HG03045 (cell line): ENCODE measurements at regions not wholly inside any gene's neighbourhood (a gene's known extent, or its start where the extent isn't known, plus 50 kb on each side); places are given as distances from the start of the nearest gene placed in this dataset.

Source experiments
- ATAC-seq: cut with Tn5 transposase; IDR thresholded peaks from one replicate; pipeline ENCODE4 v1.9.1; 2021; ENCODE audit warnings: mild to moderate bottlenecking, moderate library complexity; ENCODE audit not compliant: unreplicated experiment

DNA sequence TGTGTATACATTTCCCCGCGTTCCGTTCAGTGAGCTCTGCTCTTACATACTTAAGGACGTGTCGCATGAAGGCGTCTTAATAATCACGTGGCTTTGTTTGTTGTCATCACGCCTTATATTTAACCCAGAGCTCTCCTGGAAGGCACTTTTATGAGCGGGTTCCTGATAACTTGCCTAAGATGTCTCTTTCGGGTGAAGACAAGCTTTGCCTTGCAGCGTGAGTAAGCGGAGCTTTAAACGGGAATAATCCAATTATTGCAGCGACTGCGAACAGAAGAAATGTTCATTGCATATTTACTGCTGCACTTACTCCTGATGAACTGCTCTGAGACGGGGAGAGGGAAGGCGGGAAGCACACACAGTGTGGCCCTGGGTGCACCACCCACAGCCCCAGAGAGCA, 1128.2 kb downstream of the BRD1 start:
- ATAC-seq, result no peak

DNA sequence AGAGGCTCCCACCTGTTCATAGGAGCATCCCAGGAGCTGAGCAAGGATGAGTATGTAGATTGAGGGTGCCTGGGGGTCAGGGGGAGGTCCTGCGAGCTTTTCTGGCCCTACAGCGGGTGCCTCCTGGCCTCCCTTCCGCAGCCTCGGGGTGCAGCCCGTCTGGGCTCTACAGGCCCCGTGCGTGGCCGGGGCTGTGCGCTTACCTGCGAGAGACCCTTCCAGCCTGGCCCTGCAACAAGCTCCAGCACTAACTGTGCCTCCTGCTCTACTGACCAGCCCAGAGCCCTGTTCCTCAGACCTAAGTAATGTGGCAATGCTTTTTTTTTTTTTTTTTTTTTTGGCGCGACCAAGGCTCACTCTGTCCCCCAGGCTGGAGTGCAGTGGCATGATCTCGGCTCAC, 1129.1 kb downstream of the BRD1 start:
- ATAC-seq, result no peak

DNA sequence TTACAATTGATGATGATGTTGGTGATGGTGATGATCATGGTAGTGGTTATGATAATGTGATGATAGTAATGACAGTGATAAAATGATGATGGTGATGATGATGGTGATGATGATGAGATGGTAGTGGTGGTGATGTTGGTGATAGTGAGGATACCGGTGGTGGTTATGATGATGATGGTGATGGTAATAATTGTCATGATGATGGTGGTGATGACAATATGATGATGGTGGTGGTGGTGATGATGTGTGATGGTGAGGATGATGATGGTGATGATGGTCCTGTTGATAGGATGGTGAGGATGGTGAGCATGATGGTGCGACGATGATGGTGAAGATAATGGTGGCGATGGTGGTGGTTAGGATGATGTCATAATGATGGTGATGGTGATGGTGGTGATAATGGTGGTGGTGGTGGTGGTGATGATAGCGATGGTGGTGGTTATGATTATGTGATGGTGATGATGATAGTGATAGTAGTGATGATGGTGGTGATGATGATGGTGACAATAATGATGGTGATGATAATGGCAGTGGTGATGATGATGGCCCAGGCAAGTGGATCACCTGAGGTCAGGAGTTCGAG, 1129.9 kb downstream of the BRD1 start:
- ATAC-seq, result no peak

DNA sequence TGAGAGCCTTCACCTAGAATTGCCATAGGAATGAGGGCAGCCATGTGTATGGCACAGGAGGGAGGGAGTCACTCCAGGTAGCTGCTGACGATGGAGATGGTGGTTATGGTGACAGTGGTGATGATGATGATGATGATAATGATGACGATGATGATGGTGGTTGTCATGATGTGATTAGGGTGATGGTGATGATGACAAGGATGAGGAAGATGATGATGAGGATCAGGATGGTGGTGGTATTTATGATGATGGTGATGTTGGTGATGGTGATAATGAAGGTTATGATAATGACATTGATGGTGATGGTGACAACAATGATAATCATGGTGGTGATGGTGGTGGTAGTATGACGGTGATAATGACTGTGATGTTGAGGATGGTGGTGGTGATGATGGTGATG, 1130.5 kb downstream of the BRD1 start:
- ATAC-seq, result no peak

DNA sequence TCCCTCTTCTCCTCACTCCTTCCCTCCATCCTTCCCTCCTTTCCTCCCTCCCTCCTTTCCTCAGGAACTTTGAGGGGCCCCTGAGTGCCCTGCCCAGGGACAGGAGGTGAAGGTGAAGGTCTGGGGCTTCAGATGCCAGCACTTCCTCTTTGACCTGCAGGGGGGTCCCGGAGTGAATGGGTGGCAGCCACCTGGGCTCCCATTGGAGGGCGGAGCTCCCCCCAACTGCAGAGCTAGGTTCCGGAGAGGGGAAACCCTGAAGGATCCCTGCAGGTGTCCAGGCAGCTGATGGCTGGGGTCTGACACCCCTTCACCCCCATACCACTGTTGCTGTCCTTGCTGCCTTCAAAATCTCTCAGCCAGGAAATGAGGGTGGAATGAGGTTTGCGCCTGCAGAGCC, 1131.3 kb downstream of the BRD1 start:
- no peak for ATAC-seq

DNA sequence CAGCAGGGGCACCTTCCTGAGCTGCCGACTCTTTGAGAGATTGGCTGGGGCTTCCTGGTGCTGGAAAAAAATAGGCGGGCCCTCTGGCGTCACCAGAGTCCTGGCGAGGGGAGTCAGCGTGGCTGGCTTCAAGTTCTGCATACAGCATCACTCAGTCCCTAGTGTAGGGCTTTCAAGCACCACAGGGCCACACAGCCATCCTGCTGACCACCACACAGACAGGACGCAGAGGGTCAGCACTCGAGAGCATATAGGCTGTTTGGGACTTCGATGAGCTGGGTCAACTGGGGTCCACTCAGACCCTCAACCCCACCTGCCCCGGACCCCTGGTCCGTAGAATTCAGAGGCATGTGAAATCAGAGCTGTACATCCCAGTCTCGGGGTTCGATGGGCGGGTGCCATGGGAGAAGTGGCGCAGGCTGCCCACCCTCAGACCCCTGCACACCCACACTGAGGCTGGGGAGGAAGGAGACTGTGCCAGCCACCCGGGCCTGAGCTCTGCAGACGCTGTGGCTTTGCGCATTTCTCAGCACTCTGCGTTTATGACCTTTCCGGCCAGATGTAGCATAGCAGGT, 1131.9 kb downstream of the BRD1 start:
- ATAC-seq, result no peak

DNA sequence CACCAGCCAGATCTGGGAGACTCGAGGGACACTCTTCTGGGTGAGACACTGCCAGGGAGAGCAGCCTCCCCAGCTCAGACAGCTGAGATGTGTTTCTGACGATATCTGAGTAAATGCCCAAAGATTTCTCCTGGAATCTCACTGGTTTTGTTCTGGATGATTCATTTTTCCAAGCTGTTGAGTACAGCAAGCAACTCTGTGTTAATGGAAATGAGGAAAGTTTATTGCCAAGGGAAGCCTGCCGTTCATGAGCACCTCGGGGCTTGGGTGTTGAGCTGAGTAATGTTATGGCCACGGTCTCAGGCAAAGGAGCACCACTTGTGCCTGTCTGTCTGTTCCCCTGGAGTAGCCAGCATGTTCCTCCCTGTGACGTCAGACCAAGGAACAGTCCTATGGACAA, 1132.4 kb downstream of the BRD1 start:
- no peak for ATAC-seq

DNA sequence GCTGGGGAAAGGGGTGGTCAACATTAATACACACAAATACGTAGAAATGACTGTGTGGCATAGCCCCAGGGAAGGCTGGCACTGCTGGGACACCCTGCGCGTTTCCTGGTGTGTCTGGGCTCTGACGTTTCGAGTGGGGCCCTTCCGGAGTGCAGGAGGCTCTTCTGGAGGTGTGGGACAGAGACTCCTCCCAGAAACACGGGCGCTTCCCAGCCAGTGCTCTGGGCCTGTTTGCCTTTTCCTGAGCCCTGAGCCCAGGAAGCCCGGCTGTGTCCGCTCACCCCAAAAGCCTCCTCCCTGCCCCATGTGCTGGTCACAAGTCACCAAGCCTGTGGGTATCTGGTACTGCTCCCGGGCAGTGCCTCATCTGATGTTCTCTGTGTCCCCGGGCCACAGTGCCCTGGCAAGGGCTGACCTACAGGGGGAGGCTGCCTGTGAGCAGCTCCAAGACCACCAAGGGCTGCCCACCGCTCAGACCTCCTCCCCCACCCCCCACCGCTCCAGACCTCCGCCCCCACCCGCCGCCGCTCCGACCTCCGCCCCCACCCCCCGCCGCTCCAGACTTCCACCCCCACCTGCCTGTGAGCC, 1133.3 kb downstream of the BRD1 start:
- ATAC-seq, result no peak

DNA sequence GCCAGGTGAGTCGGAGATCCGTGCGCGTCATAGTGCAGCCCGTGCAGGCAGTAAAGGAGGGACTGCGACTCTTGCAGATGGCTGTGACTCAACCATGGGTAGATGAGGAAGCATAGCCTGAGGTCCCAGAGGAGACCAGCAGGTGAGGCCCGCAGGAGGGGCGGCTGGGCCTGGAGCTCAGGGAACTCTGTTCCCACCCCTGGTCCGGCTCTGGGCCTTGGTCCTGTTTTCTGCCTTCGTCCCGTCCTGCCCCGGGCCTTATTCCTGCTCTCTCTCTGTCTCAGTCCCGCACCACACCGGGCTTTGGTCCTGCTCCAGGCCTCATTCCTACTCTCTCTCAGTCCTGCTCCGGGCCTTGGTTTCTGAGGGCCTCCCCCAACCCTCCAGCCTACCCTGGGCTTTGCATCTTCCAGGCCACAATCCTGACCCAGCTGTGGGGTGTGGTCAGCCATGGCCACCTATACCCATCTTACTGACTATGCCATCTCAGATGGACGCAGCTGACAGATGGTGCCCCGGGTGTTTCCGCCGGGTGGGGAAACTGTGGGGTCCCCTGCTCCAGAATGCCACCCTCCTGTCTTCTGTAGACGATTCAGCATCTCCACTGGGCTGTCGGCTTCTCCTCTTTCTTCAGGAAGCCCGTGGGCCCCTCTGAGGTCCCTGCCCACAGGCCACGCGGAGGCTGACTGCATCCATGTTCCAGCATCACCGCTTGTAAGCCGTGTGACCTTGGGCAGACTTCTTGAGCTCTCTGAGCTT, 1134.1 kb downstream of the BRD1 start:
- no peak for ATAC-seq

DNA sequence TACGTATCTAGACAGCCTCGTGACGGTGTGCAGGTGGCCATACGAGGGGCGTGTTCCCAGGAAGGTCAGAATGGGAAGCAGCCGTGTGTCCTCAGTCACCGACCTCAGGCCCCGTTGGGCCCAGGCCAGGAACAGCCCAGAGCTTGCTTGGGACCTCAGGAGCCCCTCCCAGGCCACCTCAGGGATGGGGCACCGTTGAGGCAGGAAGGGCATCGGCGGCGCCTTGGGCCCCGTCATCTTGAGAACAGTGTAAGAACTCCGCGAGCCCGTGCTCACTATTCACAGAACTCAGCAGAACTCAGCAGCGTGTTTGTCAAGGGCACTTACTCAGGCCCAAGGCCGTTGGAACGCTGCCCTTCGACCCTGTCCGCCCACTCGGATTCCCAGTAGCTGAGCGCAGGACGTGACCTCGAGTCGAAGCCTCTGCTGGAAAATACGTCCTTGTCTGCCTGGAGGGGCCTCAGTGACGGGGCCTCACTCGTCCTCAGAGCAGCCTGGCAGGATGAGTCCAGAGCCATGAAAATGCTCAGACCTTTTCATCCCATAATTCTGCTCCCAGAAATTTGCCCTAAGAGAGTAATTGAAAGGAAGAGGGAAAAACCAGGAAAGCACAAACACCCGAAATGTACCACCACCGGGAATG, 1134.8 kb downstream of the BRD1 start:
- no peak for ATAC-seq

DNA sequence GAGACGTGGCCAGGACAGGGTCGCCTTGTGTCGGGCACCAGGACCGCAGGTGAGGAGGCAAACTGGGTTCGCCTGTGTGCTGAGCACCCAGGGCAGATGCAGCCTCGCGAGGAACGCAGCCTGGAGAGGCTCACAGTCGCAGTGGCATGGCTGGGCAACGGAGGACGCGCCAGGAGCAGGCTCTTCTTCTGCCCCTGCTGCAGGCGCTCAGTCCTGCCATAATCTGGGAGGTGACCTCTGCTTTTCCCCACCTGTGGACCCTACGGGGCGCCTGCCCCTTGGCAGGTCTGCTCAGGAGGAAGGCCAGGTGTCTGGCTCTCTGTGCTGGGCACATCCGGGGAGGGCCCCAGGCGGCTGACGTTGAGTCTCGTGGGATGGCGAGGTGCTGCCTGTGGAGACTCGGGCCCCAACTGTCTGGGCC, 1136.2 kb downstream of the BRD1 start:
- no peak for ATAC-seq

DNA sequence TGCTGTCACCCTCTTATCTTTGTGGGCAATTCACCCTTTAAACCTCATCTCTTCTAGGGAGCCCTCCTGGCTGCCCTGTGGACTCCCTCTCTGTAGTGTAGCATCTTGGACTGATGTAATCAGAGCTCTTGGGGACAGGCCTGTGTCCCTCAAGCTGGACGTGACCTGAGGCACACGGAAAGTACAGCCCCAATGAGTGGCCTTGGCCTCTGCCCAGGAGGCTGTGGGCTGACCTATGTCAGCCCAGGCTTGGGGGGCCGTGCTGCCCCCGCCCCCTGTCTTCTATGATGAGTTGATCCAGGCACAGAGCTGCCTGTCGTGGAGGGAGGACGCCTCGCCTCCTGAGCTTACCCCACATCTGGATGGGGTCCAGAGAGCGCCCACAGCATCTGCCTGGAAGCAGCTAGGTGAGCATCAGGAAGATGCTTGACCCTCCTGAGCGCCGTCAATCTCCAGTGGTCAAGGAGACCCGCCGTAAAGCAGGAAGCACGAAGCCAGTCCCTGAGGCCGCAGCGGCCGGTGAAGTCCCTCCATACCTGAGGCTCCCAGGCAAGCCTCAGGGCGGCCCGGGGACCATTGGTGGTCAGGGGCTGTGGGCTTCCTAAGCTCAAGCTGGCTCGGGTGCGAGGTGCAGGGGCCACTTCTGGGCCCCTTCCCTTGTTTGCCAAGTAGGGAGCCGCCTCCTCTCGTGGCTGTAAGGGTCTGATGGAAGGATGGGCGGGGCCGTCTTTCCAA, 1136.9 kb downstream of the BRD1 start:
- no peak for ATAC-seq

DNA sequence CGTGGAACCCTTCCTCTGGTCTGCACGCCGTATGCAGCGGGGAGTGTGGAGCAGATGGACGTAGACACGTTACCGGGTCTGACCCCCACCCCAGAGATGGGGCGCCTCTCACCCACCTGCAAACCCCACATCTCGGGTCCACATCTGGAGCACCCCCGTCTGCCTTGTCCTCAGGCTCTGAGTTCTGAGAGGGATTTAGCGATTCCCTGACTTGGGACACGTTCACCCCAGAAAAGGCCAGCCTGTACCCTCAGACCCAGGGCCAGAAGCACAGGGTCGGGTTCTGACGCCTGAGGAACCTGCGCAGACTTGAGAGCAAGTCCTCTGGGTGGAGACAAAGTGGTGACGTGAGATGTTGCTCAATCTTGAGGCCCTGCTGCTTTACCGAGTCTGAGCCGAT, 1138.5 kb downstream of the BRD1 start:
- ATAC-seq, result no peak

DNA sequence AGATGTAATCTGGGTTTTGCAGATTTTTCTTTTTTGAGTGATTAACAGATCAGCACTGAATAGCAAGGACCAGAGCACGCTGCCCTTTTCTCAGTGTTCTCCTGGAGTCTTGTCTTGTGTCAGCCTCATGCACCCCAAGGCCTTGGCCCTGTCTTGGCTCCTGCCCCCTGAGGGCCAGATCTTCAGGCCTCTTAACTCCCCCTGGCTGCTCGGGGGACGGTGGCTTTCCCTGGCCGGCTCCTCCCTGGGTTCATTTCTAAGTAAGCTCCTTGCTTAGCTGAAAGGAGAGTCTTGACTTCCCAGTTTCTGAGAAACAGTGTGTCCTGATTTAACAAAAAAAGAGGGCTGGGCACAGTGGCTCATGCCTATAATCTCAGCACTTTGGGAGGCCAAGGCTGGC, 1139.3 kb downstream of the BRD1 start:
- ATAC-seq, result no peak

DNA sequence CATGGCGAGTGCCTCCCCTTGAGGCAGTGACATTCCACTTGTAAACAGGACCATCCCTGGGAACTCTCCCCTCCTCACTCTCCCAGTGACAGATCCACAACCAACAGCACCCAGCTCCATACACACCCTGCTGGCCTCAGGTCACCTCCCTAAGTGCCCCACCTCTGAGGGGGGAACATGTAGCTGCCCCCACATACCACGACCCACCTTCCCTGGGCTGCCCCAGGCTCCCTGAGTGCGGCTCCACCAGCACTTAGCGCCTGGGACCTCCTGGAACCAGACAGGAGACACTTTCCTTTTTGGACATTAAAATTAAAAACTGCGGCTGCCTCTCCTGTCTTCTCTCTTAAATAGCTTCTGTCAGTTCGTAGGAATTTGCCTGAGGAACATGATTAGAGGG, 1140.1 kb downstream of the BRD1 start:
- no peak for ATAC-seq

DNA sequence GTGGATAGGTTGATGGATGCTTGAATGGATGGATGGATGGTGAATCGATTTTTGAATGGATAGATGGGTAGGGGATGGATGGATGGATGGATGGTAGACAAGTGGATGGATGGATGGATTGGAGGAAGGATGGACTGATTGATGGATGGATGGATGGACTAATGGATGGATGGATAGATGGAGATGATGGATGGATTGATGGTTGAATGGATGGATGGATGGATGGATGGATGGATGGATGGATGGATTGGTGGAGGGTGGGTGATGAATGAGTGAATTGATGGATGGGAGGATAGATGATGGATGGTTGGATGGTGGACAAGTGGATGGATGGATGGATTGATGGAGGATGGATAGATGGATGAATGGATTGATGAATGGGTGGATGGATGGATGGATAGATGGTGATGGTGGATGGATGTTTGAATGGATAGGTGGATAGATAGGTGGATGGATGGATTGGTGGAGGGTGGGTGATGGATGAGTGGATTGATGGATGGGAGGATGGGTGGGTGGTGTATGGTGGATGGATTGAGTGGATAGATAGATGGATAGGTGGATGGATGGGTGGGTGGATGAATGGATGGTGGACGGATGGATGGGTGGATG, 1140.9 kb downstream of the BRD1 start:
- ATAC-seq, result no peak

DNA sequence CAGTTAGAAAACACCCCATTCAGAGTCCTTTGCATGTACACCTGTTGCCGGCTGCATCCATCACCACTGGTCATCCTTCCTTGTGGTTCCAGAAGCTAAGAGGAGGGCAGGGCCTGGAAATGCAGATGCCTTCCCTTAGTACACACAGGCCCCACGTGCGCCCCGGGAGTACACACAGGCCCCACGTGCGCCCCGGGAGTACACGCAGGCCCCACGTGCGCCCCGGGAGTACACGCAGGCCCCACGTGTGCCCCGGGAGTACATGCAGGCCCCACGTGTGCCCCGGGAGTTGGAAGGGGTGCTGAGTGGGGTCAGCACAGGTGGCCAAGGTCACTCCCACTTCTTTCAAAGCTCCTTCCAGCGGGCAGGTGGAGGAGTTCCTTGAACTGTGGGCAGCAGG, 1141.9 kb downstream of the BRD1 start:
- ATAC-seq, result no peak

DNA sequence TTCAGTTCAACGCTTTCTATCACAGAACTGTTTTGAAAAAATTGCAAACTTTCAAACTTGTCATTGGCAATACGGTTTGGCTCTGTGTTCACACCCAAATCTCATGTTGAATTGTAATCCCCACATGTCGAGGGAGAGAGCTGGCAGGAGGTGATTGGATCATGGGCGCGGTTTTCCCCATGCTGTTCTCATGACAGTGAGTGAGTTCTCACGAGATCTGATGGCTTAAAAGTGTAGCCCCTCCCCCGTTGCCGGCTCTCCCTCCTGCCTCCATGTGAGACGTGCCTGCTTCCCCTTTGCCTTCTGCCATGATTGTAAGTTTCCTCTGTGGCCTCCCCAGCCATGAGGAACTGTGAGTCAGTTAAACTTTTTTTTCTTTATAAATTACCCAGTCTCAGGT, 1144.0 kb downstream of the BRD1 start:
- no peak for ATAC-seq

DNA sequence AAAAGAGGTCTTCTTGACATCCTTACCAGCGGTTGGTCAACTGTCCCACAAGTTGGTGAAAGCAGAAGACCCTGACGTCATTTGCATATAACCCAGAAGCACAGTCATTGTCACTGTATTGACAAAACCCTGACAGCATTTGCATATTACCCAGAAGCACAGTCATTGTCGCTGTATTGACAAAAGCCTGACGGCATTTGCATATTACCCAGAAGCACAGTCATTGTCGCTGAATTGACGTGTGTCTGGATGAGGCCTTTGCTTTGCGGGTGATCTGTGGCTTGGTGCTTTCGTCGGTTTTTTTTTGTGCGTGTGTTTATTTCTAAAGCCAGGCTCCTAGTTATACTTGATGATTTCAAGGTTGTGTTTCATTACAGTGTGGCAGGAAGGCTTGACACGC, 1145.2 kb downstream of the BRD1 start:
- ATAC-seq, result no peak

DNA sequence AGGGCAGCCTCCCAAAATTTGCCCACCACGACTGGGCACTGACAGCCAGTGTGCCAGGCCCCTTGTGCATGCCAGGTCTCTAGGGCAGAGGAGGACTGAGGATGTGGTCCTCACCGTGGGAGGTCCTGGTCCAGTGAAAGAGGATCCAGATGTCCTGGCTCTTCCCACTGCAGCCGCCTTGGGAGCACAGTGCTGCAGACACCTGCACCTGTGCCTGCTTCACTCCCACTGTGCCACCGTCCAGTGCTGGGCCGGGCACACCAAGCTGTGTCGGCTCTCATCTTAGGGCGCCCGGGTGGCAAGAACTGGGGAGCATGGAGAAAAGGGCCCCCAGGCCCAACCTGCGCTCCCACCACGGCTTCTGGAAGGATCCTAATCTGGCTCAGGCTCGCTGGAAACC, 1147.1 kb downstream of the BRD1 start:
- ATAC-seq, result no peak
